ENCODE measurements at regions not wholly inside any gene's neighbourhood (a gene's known extent, or its start where the extent isn't known, plus 50 kb on each side); places are given as distances from the start of the nearest gene placed in this dataset.

DNA sequence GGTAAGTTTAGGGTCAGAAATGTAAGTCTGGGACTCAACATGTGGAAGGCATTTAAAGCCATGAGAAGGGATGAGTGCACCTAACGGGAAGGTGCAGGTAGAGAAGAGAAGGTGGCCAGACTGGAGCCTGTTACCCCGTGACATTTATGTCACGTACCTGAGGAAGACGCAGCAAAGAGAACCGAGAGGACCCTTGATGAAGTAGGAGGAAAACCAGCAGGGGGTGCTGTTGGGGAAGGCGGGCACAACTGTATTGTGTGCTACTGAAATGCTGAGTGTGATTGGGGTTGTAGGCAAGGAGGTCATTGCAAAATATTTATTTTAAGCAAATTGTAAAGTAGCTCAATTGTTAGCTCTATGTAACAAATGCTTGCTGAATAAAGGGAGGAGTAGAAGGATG, 338.2 kb upstream of the PRKCQ start:
- DNase-seq = no peak

DNA sequence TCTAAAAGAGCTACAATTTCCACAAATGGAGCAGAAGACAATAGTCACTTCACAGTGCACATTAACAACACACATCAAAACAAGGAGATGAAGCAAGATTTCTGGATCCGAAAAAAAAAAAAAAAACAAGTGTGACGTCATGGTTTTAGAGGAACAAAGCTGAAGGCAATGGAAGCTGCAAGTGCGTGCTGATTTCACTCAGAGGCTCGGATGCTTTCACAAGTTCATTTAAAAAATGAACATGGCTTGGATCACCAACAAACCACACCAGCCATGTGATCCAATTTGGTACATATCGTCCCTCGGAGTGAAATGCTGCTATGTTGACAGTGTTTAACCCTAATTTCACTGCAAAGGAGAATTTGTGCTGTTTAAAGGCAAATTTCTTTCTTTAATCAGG, 337.0 kb upstream of the PRKCQ start:
- DNase-seq = no peak

DNA sequence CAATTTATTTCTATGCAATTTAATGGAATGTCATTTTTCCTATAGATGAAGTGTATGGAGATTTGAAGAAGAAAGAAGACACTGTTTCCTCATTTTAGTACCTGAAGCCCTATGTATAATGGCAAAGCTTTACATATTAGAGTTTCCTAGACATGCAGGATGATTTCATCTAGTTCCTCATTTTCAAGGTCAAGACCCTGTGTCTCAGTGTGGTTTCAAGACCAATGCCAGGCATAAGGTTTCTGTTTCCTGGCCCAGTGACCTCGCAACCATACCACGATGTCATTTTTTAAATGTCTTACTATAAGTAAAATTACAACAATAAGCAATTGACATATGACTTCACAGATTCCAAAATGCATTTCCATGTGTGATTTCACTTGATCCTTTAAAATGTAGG, 336.5 kb upstream of the PRKCQ start:
- no peak for DNase-seq

DNA sequence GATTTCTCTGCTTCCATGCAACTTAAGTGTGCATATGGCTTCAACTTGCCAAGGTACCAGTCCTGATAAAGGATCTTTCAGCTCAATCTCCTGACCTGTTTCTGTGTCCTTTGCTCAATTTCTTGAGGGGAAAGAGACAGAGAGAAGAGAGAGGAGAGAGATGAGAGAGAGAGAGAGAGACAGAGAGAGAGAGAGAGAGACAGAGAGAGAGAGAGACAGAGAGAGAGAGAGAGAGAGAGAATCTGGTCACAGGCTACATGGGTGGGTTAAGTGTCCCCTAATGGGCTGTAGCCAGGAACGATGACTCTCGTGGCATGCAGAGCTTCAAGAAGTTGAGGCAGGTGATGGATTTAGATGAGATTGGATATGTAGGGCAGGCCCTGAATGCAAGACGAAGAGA, 335.2 kb upstream of the PRKCQ start:
- DNase-seq = no peak

DNA sequence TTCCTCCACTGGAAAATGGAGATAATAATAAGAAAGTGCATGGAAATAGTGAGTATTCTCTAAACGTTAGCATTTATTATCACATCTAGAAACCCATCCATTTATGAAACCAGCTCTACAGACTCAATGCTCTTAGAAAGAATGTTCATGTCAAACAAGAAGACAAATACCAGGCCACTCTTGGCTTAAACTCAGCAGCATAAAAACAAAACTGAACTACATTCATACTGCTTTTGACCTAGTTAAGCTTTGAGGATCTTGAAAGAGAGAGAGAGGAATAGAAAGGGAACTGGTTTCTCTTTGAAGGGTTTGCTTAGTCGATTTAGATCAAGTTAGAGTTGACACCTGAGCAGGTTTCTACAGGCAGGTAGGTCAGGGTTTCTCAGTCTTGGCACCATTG, 332.9 kb upstream of the PRKCQ start:
- DNase-seq = no peak

DNA sequence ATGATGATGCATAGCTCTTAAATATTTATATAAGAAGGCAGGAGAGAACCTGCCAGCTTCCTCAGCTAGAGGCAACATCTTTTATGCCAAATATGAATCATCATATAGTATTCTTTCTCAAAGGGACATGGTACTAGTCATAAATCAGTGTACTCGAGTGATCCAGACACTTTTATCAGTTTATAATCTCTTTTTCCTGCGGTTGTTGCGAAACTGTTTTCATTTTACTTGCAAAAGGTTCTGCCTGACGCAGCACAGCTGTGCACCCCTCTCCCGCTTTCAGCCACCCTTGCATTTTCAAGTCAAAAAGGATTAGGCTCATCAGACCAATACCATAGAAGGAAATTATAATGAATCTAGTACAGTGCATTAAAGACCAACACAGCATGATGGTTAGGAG, 332.3 kb upstream of the PRKCQ start:
- no peak for DNase-seq

DNA sequence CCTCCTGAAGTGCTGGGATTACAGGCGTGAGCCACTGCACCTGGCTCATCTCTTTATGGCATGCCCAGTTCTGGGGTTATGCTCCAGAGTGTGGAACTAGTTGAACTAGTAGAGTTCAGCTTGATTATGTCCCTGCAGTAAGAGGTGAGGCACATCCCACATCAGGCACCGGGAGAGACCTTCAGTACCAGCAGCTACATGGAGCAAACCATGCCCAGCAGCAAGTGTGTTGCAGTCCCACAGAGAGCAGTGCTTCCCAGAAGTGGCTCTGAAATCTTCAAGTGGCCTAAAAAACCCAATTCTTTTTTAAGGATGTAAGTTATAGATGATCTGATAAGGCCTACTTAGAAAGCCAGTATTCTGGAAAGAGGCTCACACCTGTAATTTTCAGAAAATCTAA, 331.9 kb upstream of the PRKCQ start:
- no peak for DNase-seq

DNA sequence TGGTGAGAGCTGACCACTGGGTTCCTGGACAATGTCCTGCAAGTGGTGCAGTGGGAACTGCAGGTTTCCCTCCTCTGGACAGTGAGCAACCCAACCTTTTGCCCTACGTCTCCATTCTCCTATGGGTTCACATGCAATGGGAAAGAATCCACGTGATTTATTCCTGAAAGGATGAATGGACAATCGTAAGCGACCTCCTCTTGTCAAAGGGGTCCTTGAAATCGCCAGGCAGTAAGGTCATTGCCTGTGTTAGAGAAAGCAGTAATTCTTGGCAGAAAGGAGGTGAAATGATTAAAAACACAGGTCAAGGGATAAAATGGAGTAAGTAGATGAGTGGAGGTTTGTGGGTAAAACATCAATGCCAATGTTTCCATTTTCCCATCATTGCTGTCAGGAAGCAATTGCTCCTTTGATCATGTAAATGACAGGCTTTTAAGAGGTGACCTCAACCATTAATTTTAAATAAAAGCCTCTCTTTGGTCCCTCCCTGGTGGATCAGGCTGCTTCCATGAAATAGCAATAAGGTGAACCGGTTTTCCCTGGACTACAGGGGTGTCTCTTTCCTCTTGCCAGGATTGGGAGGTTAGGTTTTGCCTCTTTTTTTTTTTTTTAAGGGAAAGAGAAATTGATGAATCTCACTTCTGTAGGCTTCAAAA, 330.0 kb upstream of the PRKCQ start:
- no peak for DNase-seq

DNA sequence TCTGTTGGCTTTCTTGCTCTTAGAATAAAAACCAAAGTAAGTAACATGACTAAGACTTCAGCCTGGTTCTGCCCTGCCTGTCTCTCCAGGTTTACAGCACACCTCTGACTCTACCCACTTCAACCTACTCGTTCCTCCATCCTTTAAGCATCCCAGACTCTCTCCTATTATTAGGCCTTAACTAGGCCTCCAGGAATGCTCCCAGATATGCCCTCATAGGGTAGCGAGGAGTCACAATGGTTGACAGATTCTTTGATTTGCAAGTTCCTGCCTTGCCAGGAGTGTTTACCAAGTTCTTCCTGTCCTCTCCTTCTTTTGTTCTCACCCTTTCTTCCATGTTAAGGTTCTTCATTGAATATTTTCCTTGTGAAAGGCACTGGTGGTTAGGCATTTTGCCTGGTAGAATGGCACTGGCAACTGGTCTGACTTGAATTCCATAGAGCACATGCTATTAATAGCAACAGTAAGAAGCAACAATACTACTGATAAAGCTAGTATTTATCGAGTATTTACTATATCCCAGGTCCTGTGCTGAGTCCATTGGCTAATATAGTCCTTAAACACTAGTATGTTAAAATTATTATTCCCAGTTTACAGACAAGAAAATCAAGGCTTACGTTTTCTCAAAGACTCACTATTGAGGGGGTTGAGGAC, 327.9 kb upstream of the PRKCQ start:
- DNase-seq = no peak

DNA sequence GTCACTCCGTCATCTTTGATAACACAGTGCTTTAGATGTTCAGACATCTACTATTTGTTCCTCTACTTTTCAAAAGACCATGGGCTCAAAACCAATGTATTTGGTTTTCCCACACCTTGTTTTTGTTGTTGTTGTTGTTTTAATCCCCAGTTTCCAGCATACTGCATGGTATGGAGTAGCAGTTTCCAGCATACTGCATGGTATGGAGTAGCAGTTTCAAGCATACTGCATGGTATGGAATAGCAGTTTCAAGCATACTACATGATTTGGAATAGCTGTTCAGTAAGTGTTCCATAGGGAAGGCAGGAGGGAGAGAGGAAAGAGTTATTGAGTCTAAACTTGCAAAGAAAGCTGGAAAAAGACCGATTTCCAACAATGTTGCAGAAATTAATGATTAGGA, 314.3 kb upstream of the PRKCQ start:
- no peak for DNase-seq

DNA sequence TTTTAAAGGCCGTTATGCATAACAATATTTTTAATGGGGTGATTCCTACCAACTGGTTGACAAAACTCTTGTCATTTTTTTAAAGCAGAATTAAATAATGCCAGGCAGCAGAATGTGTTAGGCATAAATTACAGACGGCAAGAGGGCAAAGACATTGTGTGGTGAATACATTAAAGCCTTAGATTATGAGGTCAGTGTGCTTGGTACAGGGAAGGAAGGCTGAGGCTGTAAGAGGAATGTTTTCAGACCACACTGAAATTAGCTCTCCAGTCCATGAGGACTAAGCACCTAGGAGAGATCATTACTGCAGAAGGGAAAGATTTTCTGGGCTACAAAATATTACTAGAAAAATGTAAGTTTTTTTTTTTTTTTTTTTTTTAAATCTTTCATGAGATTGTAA, 312.8 kb upstream of the PRKCQ start:
- no peak for DNase-seq

DNA sequence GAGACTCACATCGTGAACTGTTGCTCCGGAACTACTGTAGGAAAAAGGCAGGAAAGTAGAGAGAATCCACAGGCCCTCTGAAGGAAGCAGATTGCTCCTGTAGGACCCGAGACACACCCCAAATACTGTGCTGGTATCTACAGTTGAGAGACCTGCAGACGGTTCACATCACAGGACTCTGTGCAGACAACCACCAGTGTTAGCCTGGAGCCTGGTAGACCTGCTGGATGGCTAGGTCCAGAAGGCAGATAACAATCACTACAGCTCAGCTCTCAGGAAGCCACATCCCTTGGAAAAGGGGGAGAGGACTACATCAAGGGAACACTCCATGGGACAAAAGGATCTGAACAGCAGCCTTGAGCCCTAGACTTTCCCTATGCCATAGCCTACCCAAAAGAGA, 311.8 kb upstream of the PRKCQ start:
- DNase-seq = no peak

DNA sequence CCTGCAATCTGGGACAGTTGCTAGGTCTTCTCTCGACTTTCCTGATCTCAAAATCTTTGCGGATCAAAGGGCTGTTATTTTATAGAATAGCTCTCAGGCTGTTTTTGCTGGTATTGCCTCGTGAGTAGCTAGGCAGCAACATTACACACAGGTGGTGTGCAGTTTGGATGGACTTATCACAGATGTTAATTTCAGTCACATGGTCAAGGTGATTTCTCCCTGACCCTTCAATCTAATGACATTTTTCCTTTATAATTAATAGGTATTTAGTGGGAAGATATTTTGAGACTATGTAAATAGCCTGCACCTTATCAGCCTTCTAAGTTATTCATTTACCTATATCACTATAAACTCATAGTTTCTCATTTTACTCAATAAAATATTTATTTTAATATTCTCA, 309.6 kb upstream of the PRKCQ start:
- DNase-seq = no peak

DNA sequence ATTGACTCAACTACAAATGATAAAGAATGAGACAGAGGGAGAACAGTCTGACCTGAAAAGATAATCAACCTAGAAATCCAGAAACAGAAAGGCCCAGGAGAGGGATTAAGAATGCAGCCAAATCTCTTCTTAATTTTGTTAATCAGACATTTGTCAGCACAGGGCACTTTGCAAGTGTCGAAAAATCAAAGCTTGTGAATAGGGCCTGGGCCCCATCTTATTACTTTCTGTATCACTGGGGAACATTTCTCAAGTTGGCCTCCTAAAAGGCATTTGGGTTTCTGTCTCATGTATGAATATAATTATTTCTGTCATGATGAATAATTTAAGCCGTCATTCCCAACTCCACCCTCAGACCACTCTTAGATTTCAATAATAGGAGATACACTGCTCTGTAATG, 308.4 kb upstream of the PRKCQ start:
- DNase-seq = no peak

DNA sequence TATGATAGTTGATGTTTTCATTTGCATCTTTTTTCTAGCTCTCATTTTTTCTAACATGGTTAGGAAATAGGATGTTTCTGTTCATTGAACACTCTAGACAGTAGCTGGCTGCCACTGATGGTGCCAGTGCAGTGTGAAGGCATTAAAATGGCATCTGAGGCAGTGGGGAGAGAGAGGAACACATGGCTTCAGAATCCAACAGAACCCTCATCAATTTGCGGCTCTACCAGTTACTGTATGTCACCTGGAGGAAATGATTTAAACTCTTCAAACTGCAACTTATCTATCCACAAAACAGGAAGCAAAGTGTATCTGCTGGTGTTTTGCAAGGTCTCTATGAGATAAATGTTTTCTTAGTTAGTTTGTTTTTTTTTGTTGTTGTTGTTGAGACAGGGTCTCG, 305.2 kb upstream of the PRKCQ start:
- no peak for DNase-seq

DNA sequence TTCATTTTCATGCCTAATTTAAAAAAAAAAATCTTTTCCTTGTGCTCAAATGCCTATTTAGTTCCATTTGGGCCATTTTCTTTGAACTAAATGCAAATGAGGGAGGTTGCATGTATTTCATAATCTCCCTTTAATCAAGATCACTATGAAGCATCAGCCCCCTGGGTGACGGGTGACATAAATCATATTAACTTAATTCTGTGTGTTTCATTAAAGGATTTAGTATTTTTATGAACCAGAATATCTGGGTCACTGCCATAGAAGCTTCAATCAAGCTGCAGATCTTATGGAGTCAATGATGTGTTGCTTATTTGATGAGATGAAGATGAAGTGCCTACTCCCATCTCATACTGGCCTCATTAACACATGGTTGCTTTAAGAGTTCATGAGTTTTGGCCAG, 301.9 kb upstream of the PRKCQ start:
- DNase-seq = no peak

DNA sequence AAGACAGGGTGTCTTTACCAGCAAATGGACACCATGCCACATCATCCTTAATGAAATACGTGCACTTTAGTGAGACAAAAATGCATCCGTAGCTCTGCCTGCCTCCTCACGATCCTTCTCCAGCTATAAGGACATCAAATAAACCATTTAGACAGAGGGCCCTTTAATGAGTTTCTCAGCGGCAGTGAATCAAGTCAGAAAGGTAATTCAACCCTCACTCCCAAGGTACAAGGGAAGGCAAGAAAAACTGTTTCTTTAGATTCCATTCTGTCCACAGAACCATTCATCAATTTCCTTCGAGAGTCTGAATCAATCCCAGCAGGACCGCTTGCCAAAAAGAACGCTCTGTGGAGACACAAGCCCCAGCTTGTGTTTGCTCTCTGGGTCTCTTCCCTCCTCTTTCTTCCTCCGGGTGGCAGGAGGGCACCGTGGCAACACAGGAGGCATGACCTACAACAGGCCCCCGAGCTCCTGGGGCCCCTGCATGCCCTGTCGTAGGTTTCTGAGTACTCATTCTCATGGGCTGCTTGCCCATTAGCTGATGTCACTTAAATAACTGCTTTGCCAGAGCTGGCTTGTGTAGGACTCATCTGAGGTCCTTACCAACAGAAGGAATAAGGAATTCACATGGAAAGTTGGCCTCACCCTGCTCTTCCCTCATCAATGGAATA, 297.8 kb upstream of the PRKCQ start:
- no peak for DNase-seq

DNA sequence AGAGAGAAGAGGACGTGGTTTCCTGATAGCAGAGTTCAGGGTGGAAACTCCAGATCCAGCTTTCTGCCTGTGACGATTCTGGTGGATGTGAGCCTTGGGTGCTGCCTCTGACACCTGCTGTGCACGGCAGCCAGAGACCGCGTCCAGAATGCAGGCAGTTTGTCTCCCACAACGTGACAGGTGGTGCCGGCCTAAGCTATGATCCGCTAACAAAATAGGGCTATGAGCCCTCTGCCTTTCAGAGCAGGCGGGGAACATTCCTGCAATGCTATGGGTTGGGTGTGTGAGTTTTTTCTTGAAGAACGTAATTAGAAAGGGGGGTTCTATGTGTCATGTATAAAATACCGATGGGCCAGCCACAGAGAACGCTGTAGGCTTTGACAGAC, 297.3 kb upstream of the PRKCQ start:
- DNase-seq = no peak

DNA sequence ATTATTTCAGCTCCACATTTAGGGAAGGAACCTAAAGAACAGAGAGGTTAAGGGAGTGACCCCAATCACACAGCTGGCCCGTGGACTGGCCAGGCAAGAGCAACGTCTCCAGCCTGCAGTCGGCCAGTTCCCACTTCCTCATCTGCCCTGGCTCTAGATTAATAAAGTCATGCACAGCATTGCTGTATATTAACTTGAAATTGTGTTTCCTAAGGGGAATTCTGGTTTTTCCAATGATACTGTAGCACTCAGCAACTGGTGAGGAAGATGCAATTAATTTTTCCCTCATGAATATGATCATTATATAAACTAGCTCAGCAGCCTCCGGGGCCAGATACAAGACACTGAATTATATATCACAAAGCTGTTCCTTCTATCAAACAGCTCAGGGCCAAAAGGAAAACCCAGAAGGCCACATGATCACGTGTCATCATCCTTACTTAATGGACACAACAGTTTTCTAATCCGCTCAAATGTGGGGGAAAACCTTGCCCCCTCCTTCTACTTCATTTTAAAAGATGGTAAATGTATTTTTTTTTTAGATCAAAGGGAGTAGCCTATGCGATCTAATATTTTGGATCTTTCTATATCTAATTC, 295.3 kb upstream of the PRKCQ start:
- DNase-seq = no peak

DNA sequence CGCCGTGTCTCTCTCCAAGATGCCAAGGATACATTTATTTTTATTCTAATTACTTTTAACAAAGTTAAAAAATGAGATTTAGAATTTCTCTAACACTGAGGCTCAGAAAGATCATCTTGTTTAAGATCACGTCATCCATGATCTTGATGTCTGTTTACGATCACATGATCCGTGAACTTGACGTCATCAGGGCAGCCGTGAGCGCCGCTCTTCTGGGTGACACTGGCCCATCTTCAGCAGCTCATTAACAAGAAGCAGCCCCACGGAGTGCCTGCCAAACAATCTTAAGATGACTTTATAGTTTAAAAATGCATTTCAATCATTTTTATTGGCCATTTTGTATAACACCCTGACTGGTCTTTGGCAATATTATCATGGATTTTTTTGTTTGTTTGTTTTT, 291.1 kb upstream of the PRKCQ start:
- DNase-seq = no peak

DNA sequence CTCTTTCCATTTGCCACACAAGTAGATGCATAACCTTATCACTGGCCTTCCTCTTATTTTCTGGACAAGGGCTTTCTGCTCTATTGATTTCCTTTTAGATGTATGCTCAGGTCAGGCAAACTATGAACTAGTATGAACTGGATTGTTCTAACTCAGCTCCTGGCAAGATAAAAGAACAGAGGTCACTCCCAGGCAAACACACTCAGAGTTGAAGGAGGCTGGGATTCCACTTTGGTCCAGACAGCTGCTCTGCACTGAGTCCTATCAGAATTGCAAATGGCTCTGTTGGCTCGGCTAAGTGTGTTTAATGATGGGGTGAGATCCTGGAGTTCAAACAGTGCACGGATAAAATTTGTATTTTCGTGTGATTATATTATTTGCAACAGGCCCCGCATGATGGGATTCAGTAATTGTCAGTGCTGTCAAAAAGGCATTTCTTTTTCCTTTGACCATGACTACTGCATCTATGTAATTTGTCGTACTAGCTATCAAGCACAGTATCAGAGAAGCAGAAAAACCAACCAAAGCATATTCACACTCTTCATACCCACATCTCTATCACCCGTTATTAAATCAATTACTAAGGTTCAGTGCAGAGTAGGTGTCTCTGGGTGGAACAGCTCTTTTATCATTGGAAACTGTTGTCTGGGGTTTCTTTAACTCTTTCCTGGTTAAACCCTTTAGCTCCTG, 288.1 kb upstream of the PRKCQ start:
- DNase-seq = no peak

DNA sequence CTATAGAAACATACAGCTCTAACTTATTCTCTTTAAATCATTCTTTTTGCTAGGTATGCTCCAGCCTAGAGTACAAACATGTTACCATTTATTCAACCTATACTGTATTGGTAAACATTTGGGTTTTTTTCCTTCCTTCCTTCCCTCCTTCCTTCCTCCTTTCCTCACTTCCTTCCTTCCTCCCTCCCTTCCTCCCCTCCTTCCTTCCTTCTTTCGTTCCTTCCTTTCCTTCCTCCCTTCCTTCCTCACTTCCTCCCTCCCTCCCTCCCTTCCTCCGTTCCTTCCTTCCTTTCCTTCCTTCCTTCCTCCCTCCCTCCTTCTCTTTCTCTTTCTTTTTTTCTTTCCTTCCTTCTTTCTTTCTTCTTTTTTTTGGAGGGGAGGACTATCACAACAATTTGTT, 286.7 kb upstream of the PRKCQ start:
- no peak for DNase-seq

DNA sequence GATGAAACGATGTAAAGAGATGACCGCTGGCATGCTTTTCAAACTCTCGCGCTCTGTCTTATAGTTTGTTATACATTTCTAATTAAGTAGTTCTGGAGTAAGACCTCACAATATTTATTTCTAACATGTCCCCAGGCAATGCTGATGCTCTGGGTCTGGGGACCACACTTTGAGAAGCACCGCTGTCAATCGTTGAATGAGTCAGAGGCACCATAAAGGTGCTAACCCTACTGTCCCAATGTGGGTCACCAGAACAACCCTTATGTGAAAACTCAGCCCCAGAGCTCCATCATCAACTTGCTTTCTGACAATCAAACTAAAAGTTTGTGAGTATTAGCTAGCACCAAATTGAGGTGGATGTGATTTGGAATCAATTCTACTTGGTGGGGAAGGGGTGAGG, 284.1 kb upstream of the PRKCQ start:
- no peak for DNase-seq

DNA sequence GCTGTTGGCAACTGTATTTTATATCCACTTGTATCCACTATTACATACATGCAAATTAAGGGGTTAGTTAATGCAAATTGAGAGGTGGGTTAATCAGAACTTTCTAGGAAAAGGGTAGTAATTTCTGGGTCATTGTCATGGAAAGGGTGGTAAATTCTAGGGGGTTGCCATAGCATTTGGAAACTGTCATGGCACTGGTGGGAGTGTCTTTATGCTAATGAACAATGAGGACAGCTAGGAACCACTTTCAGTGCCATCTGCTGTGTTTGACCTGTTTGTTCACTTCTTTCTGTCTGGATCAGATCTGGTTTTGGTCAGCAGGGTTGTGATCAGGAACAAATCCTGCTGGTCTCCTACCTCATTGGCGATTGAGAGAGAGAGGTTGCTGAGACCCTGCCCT, 283.3 kb upstream of the PRKCQ start:
- no peak for DNase-seq

All from T1000 (cell line).